ENCODE measurements at regions not wholly inside any gene's neighbourhood (a gene's known extent, or its start where the extent isn't known, plus 50 kb on each side); places are given as distances from the start of the nearest gene placed in this dataset.

- FAIRE-seq = peak; percentile 38
- H3K36me3 ChIP-seq (ENCODE audit: control insufficient read depth in 2 of 3, insufficient read depth in 3 of 3, low read length in 3 of 3) = no peaks in the 10 kb centered on the region
- no peak overlapping the region for H3K27ac ChIP-seq (ENCODE audit: low read depth in 2 of 2, low read length in 2 of 2)
- no peak overlapping the region for H3K4me3 ChIP-seq (ENCODE audit: low read length in 3 of 3)
- H3K4me1 ChIP-seq (ENCODE audit: control insufficient read depth in 2 of 3, insufficient read depth in 2 of 3, low read depth in 1 of 3, low read length in 3 of 3) = no peaks in the 10 kb centered on the region
- no peak for TF ChIP-seq CTCF (IDR thresholded peaks at IDR 0.05; ENCODE audit: borderline replicate concordance, extremely low read depth, insufficient read depth)
- no peak overlapping the region for H3K9ac ChIP-seq (ENCODE audit: low read length in 3 of 3)
- intact Hi-C loops (cut with DNase I) = no loop called here
- no peaks in the 10 kb centered on the region for H3K27me3 ChIP-seq (ENCODE audit: control insufficient read depth, insufficient read depth, low read length)
- H3K9me3 ChIP-seq (ENCODE audit: control insufficient read depth in 2 of 3, insufficient read depth in 1 of 3, low read length in 3 of 3) = peaks cover 0 to 2% (median 0%) of the 10 kb centered on the region in 3 donors
- no peak for DNase-seq
Measured at GRCh38 chrX:6734844-6735634, 200.1 kb upstream of the VCX3A start.

- Histone ChIP-seq H3K36me3 (ENCODE audit: control insufficient read depth in 2 of 3, insufficient read depth in 3 of 3, low read length in 3 of 3) (no peaks in the 10 kb centered on the region), H3K9ac (ENCODE audit: low read length in 3 of 3) (no peak overlapping the region), H3K27me3 (ENCODE audit: control insufficient read depth, insufficient read depth, low read length) (no peaks in the 10 kb centered on the region), H3K27ac (ENCODE audit: low read depth in 2 of 2, low read length in 2 of 2) (no peak overlapping the region), H3K9me3 (ENCODE audit: control insufficient read depth in 2 of 3, insufficient read depth in 1 of 3, low read length in 3 of 3) (peaks cover 0 to 2% (median 0%) of the 10 kb centered on the region in 3 donors), H3K4me1 (ENCODE audit: control insufficient read depth in 2 of 3, insufficient read depth in 2 of 3, low read depth in 1 of 3, low read length in 3 of 3) (no peaks in the 10 kb centered on the region), H3K4me3 (ENCODE audit: low read length in 3 of 3) (no peak overlapping the region)
- DNase-seq (no peak), FAIRE-seq (no peak)
- no peak for TF ChIP-seq CTCF (IDR thresholded peaks at IDR 0.05; ENCODE audit: borderline replicate concordance, extremely low read depth, insufficient read depth)
- intact Hi-C loops (cut with DNase I) = no loop called here
Measured at GRCh38 chrX:6732101-6732500, 197.2 kb upstream of the VCX3A start.

GRCh38 chrX:6729626-6730025 lies 194.7 kb upstream of the VCX3A start:
- intact Hi-C loops (cut with DNase I) = no loop called here
- Histone ChIP-seq H3K9me3 (ENCODE audit: control insufficient read depth in 2 of 3, insufficient read depth in 1 of 3, low read length in 3 of 3) (no peaks in the 10 kb centered on the region), H3K36me3 (ENCODE audit: control insufficient read depth in 2 of 3, insufficient read depth in 3 of 3, low read length in 3 of 3) (no peaks in the 10 kb centered on the region), H3K27ac (ENCODE audit: low read depth in 2 of 2, low read length in 2 of 2) (no peak overlapping the region), H3K27me3 (ENCODE audit: control insufficient read depth, insufficient read depth, low read length) (no peaks in the 10 kb centered on the region), H3K4me3 (ENCODE audit: low read length in 3 of 3) (no peak overlapping the region), H3K4me1 (ENCODE audit: control insufficient read depth in 2 of 3, insufficient read depth in 2 of 3, low read depth in 1 of 3, low read length in 3 of 3) (no peaks in the 10 kb centered on the region), H3K9ac (ENCODE audit: low read length in 3 of 3) (no peak overlapping the region)
- FAIRE-seq = no peak
- TF ChIP-seq CTCF (IDR thresholded peaks at IDR 0.05; ENCODE audit: borderline replicate concordance, extremely low read depth, insufficient read depth) = no peak
- DNase-seq = peak in 1 of 5 donors; percentile 10

Data from kidney (tissue), 13 donors.